NAMALWA (cell line): ENCODE measurements at regions not wholly inside any gene's neighbourhood (a gene's known extent, or its start where the extent isn't known, plus 50 kb on each side); places are given as distances from the start of the nearest gene placed in this dataset.

Source experiments
- DNase-seq: peaks from one replicate; pipeline ENCODE4 v3.0.0-alpha.2; 2015; ENCODE audit warnings: low spot score

GRCh38 chr2:180660881-180661685 lies 319.3 kb upstream of the UBE2E3 start:
- DNase-seq: no peak

GRCh38 chr2:180660207-180660606 lies 320.2 kb upstream of the UBE2E3 start:
- DNase-seq: no peak

GRCh38 chr2:180657054-180657453 lies 323.4 kb upstream of the UBE2E3 start:
- DNase-seq: no peak

GRCh38 chr2:180656455-180656847 lies 324.0 kb upstream of the UBE2E3 start:
- no peak for DNase-seq

GRCh38 chr2:180655842-180656454 lies 324.5 kb upstream of the UBE2E3 start:
- no peak for DNase-seq

- DNase-seq: no peak
Observed at GRCh38 chr2:180655393-180655792, 325.0 kb upstream of the UBE2E3 start.

- DNase-seq: no peak
Observed at GRCh38 chr2:180653481-180653880, 326.9 kb upstream of the UBE2E3 start.

- DNase-seq: no peak
Observed at GRCh38 chr2:180652794-180653193, 327.6 kb upstream of the UBE2E3 start.

GRCh38 chr2:180651596-180651995 lies 328.8 kb upstream of the UBE2E3 start:
- DNase-seq: no peak

GRCh38 chr2:180647621-180648020 lies 332.8 kb upstream of the UBE2E3 start:
- no peak for DNase-seq

- no peak for DNase-seq
Observed at GRCh38 chr2:180647221-180647620, 333.2 kb upstream of the UBE2E3 start.

GRCh38 chr2:180646756-180647155 lies 333.6 kb upstream of the UBE2E3 start:
- no peak for DNase-seq

GRCh38 chr2:180644709-180645108 lies 335.7 kb upstream of the UBE2E3 start:
- no peak for DNase-seq

- DNase-seq: no peak
Observed at GRCh38 chr2:180630756-180631155, 349.6 kb upstream of the UBE2E3 start.

GRCh38 chr2:180625006-180625844 lies 355.2 kb upstream of the UBE2E3 start:
- DNase-seq: no peak

GRCh38 chr2:180621941-180622918 lies 358.2 kb upstream of the UBE2E3 start:
- DNase-seq: no peak

GRCh38 chr2:180621366-180621765 lies 359.0 kb upstream of the UBE2E3 start:
- DNase-seq: no peak

- DNase-seq: no peak
Observed at GRCh38 chr2:180618570-180618969, 361.8 kb upstream of the UBE2E3 start.

GRCh38 chr2:180614776-180615175 lies 365.6 kb upstream of the UBE2E3 start:
- no peak for DNase-seq

- DNase-seq: no peak
Observed at GRCh38 chr2:180609626-180610340, 370.6 kb upstream of the UBE2E3 start.

- DNase-seq: no peak
Observed at GRCh38 chr2:180607514-180608049, 372.8 kb upstream of the UBE2E3 start.
